ENCODE measurements at regions not wholly inside any gene's neighbourhood (a gene's known extent, or its start where the extent isn't known, plus 50 kb on each side); places are given as distances from the start of the nearest gene placed in this dataset.
"Not testable (repeated sequence)": the region's sequence is repeated elsewhere in the genome, so short reads cannot be mapped to it uniquely, and the experiment has no call there.

DNA sequence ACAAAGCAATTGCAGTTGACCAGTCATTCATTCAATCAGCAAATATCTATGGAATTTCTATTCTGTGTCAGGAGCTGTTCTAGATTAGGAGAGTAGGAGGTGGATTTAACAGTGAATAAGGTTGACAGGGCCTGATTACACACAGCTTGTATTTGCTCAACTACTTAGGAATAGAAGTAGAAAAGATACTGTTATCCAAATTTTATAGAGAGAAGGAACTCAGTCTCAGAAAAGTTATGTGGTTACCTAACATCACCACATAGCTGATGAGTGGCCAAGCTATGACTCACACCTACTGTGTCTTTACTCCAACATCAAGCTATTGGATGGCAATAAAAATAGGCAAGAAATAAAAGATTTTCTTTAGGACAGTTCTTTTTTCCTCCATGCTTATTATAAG, 374.8 kb downstream of the RMST start:
- no peak overlapping the region for H3K9ac ChIP-seq (ENCODE audit: insufficient read length)
- no peak overlapping the region for H3K27ac ChIP-seq
- no peaks in the 10 kb centered on the region for H3K36me3 ChIP-seq (ENCODE audit: insufficient read depth, low read length)
- no peaks in the 10 kb centered on the region for H3K9me3 ChIP-seq (ENCODE audit: low read depth, low read length)
- DNase-seq (ENCODE audit: low read depth, low spot score): no peak
- H3K4me3 ChIP-seq: no peak overlapping the region
- TF ChIP-seq FOXP2 (optimal IDR thresholded peaks at IDR 0.05; ENCODE audit: control extremely low read depth, extremely low read length, insufficient read depth) (no peak), EZH2 (IDR thresholded peaks at IDR 0.05) (no peak), POLR2AphosphoS5 (IDR thresholded peaks at IDR 0.05; ENCODE audit: borderline replicate concordance, low read depth, low read length) (no peak)

DNA sequence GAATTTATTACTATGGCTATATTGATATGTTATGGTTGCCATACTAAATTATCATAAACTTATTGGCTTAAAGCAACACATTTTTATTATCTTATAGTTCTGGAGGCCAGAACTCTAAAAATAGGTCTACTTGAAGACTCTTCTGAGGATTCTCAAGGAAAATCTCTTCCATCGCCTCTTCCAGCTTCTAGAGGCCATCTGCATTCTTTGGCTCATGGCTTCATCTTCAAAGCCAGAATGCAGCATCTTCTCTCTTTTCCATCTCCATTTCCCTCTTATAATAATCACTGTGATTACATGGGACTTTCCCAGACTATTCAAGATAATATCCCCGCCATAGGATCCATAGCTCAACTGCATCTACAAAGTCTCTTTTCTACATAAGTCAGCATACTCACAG, 385.4 kb downstream of the RMST start:
- Histone ChIP-seq H3K4me3 (no peak overlapping the region), H3K27ac (no peak overlapping the region), H3K36me3 (ENCODE audit: insufficient read depth, low read length) (no peaks in the 10 kb centered on the region), H3K9me3 (ENCODE audit: low read depth, low read length) (no peaks in the 10 kb centered on the region), H3K9ac (ENCODE audit: insufficient read length) (no peak overlapping the region)
- DNase-seq (ENCODE audit: low read depth, low spot score): no peak
- no peak for TF ChIP-seq FOXP2 (optimal IDR thresholded peaks at IDR 0.05; ENCODE audit: control extremely low read depth, extremely low read length, insufficient read depth)

DNA sequence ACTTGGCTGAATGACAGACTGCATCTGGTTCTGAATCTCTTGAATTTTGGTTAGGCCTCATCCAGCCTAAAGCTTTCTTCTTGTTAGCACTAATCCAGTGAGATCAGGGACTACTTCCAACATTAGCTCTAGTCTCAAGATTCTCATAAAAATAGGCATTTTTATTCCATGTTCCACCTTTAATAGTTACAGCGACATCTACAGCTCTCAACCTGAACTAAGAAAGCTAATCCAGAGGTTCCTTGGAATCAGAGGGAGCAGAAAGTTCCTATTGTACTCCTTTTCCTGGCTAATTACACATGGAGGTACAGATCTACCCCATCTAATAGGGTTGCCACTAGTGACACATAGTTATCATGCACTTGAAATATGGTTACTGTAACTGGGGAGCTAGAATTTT, 391.9 kb downstream of the RMST start:
- H3K9me3 ChIP-seq (ENCODE audit: low read depth, low read length): no peaks in the 10 kb centered on the region
- no peaks in the 10 kb centered on the region for H3K36me3 ChIP-seq (ENCODE audit: insufficient read depth, low read length)
- H3K9ac ChIP-seq (ENCODE audit: insufficient read length): no peak overlapping the region
- H3K27ac ChIP-seq: no peak overlapping the region
- no peak for DNase-seq (ENCODE audit: low read depth, low spot score)
- no peak for TF ChIP-seq POLR2AphosphoS5 (IDR thresholded peaks at IDR 0.05; ENCODE audit: borderline replicate concordance, low read depth, low read length)
- no peak for TF ChIP-seq FOXP2 (optimal IDR thresholded peaks at IDR 0.05; ENCODE audit: control extremely low read depth, extremely low read length, insufficient read depth)
- no peak for TF ChIP-seq EZH2 (IDR thresholded peaks at IDR 0.05)
- no peak overlapping the region for H3K4me3 ChIP-seq

DNA sequence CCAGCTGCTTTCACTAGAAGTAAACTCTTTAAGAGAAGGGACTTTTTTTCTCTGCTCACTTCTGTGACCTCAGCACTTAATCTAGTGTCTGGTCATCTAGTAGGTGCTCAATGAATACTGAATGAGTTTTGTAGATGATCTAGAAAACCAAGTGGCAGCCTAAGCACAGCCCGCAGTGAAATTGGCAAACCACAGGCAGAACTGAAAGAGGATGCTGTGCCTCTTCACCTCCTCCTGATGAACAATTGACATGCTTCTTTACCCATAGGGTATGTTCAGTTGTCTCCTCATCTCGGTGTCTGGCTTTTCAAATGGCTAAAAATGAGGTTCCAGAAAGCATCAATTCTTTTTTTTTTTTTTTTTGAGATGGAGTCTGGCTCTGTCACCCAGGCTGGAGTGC, 399.5 kb downstream of the RMST start:
- H3K4me3 ChIP-seq: no peak overlapping the region
- H3K36me3 ChIP-seq (ENCODE audit: insufficient read depth, low read length): no peaks in the 10 kb centered on the region
- no peak overlapping the region for H3K9ac ChIP-seq (ENCODE audit: insufficient read length)
- TF ChIP-seq POLR2AphosphoS5 (IDR thresholded peaks at IDR 0.05; ENCODE audit: borderline replicate concordance, low read depth, low read length) (no peak), FOXP2 (optimal IDR thresholded peaks at IDR 0.05; ENCODE audit: control extremely low read depth, extremely low read length, insufficient read depth) (no peak), EZH2 (IDR thresholded peaks at IDR 0.05) (no peak)
- no peak for DNase-seq (ENCODE audit: low read depth, low spot score)
- H3K27ac ChIP-seq: no peak overlapping the region
- no peaks in the 10 kb centered on the region for H3K9me3 ChIP-seq (ENCODE audit: low read depth, low read length)

DNA sequence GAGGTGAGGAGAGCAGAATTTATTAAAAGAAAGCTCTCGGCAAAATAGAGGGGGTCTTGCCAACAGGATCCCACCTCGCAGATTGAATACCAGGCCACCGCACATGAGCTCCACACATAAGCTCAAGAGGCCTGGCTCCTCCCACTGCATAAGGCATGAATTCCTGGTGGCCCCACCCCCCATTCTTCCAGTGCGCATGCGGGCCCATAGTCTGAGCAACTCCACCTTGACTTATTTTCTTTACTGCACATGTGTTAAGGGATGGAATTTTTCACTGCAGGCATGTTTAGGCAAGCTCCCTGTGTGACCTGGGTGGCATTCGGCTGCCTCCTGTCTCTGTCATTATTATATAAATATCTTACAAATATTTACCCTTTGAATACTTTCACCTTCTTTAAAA, 412.5 kb downstream of the RMST start:
- TF ChIP-seq EZH2 (IDR thresholded peaks at IDR 0.05): no peak
- no peak for TF ChIP-seq POLR2AphosphoS5 (IDR thresholded peaks at IDR 0.05; ENCODE audit: borderline replicate concordance, low read depth, low read length)
- no peak for TF ChIP-seq FOXP2 (optimal IDR thresholded peaks at IDR 0.05; ENCODE audit: control extremely low read depth, extremely low read length, insufficient read depth)
- no peaks in the 10 kb centered on the region for H3K9me3 ChIP-seq (ENCODE audit: low read depth, low read length)
- H3K4me3 ChIP-seq: no peak overlapping the region
- no peaks in the 10 kb centered on the region for H3K36me3 ChIP-seq (ENCODE audit: insufficient read depth, low read length)
- H3K27ac ChIP-seq: no peak overlapping the region
- no peak for DNase-seq (ENCODE audit: low read depth, low spot score)
- H3K9ac ChIP-seq (ENCODE audit: insufficient read length): no peak overlapping the region

DNA sequence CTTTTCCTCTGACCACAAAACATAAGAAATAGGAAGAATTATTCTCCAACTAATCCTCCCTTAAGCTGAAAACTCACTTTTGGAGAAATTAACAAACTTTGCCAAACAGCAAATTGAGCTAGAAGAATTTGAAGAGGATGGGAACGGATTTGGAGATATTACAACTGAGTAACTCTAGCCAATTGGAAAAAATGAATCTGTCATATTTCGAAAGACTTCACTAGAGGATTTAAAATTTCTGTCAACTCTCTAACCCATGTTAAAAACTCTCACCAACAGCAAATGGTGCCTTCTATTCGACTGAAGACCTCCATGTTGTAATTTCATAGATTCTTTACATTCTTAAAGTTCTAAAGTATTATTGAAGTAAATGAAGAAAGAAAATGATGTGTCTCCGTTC, 414.2 kb downstream of the RMST start:
- H3K4me3 ChIP-seq: no peak overlapping the region
- TF ChIP-seq POLR2AphosphoS5 (IDR thresholded peaks at IDR 0.05; ENCODE audit: borderline replicate concordance, low read depth, low read length): no peak
- no peak for TF ChIP-seq FOXP2 (optimal IDR thresholded peaks at IDR 0.05; ENCODE audit: control extremely low read depth, extremely low read length, insufficient read depth)
- TF ChIP-seq EZH2 (IDR thresholded peaks at IDR 0.05): no peak

DNA sequence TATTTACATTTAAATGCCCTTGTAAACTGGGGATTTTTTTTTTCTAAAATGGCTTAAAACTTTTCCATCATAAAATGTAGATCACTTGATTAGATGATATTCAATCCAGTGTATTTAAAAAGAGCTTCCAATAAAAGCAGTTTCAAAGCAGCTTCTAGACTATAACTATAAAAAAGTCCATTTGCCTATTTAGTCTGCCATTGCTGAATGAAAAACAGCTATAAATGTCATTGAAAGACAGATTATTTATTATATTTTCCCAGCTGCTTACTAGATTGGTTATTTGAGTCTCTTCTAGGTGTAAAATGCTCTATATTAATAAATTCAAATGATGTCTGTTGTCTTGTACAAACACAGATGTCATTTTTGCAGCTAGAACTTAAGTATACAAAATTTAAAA, 414.8 kb downstream of the RMST start:
- Histone ChIP-seq H3K9me3 (ENCODE audit: low read depth, low read length) (no peaks in the 10 kb centered on the region), H3K27ac (no peak overlapping the region), H3K36me3 (ENCODE audit: insufficient read depth, low read length) (no peaks in the 10 kb centered on the region), H3K9ac (ENCODE audit: insufficient read length) (no peak overlapping the region), H3K4me3 (no peak overlapping the region)
- TF ChIP-seq POLR2AphosphoS5 (IDR thresholded peaks at IDR 0.05; ENCODE audit: borderline replicate concordance, low read depth, low read length) (no peak), EZH2 (IDR thresholded peaks at IDR 0.05) (no peak), FOXP2 (optimal IDR thresholded peaks at IDR 0.05; ENCODE audit: control extremely low read depth, extremely low read length, insufficient read depth) (no peak)
- no peak for DNase-seq (ENCODE audit: low read depth, low spot score)

More for the DNA sequence above, 414.2 kb downstream of the RMST start:
- H3K36me3 ChIP-seq (ENCODE audit: insufficient read depth, low read length): no peaks in the 10 kb centered on the region
- no peaks in the 10 kb centered on the region for H3K9me3 ChIP-seq (ENCODE audit: low read depth, low read length)
- DNase-seq (ENCODE audit: low read depth, low spot score): no peak
- H3K27ac ChIP-seq: no peak overlapping the region
- no peak overlapping the region for H3K9ac ChIP-seq (ENCODE audit: insufficient read length)

DNA sequence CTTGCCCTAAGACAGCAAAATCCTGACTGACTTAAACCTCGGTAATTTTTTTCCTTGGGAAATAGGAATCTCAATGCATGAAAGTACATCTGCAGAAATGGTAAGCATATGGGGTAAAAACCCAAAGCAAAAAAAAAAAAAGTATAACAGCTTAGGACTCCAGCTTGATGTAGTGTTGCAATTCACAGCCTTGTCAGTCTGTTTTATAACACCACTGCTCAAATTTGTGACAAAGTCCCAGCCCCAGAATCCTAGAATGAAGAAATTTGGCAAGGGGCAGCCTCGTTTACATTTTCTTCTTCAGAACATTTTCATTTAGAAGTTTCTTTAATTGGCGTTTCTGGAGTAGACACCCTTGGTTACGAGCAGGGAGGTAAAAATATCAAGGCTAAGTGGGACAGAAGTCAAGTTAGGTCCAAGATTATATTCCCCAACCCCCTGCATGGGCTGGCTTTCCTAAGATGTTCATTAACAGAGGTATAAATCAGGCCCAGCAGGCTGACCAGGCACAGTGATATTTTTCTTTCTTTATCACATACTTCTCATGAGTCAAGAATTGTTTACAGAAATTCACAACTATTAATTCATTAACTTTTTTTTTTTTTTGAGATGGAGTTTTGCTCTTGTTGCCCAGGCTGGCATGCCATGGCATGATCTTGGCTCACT, 424.0 kb downstream of the RMST start:
- Histone ChIP-seq H3K4me3 (no peak overlapping the region), H3K9ac (ENCODE audit: insufficient read length) (no peak overlapping the region), H3K27ac (no peak overlapping the region), H3K9me3 (ENCODE audit: low read depth, low read length) (no peaks in the 10 kb centered on the region), H3K36me3 (ENCODE audit: insufficient read depth, low read length) (no peaks in the 10 kb centered on the region)
- no peak for DNase-seq (ENCODE audit: low read depth, low spot score)
- TF ChIP-seq EZH2 (IDR thresholded peaks at IDR 0.05): no peak
- no peak for TF ChIP-seq POLR2AphosphoS5 (IDR thresholded peaks at IDR 0.05; ENCODE audit: borderline replicate concordance, low read depth, low read length)
- TF ChIP-seq FOXP2 (optimal IDR thresholded peaks at IDR 0.05; ENCODE audit: control extremely low read depth, extremely low read length, insufficient read depth): no peak

DNA sequence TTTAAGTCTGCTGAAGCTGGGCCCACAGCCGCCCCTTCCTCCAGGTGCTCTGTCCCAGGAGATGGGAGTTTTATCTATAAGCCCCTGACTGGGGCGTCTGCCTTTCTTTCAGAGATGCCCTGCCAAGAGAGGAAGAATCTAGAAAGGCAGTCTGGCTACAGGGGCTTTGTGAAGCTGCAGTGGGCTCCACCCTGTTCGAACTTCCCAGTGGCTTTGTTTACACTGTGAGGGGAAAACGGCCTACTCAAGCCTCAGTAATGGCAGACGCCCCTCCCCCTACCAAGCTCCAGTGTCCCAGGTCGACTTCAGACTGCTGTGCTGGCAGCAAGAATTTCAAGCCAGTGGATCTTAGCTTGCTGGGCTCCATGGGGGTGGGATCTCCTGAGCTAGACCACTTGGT, 435.3 kb downstream of the RMST start:
- H3K9ac ChIP-seq (ENCODE audit: insufficient read length); H3K4me3 ChIP-seq; H3K27ac ChIP-seq; H3K9me3 ChIP-seq (ENCODE audit: low read depth, low read length); H3K36me3 ChIP-seq (ENCODE audit: insufficient read depth, low read length); DNase-seq (ENCODE audit: low read depth, low spot score): not testable (repeated sequence)

Measured in SK-N-MC (cell line).